GM18499 (cell line): ENCODE measurements at regions not wholly inside any gene's neighbourhood (a gene's known extent, or its start where the extent isn't known, plus 50 kb on each side); places are given as distances from the start of the nearest gene placed in this dataset.

ENCODE experiments used
- ATAC-seq: cut with Tn5 transposase; IDR thresholded peaks from one replicate; pipeline ENCODE4 v1.9.1; 2021; ENCODE audit warnings: moderate number of reproducible peaks; ENCODE audit not compliant: insufficient read depth, unreplicated experiment

GRCh38 chr3:66797889-66798560 lies 200.1 kb upstream of the KBTBD8 start:
- ATAC-seq = no peak

- ATAC-seq = no peak
Observed at GRCh38 chr3:66800941-66801545, 197.1 kb upstream of the KBTBD8 start.

GRCh38 chr3:66803206-66803605 lies 194.9 kb upstream of the KBTBD8 start:
- ATAC-seq = no peak

GRCh38 chr3:66803721-66804695 lies 194.1 kb upstream of the KBTBD8 start:
- ATAC-seq = no peak

GRCh38 chr3:66808891-66809594 lies 189.1 kb upstream of the KBTBD8 start:
- ATAC-seq = no peak

GRCh38 chr3:66809595-66809958 lies 188.5 kb upstream of the KBTBD8 start:
- ATAC-seq = no peak

- ATAC-seq = no peak
Observed at GRCh38 chr3:66812136-66812535, 186.0 kb upstream of the KBTBD8 start.

- ATAC-seq = no peak
Observed at GRCh38 chr3:66812741-66813140, 185.4 kb upstream of the KBTBD8 start.

GRCh38 chr3:66816090-66816761 lies 181.9 kb upstream of the KBTBD8 start:
- peak; percentile 80 for ATAC-seq

GRCh38 chr3:66817951-66818557 lies 180.1 kb upstream of the KBTBD8 start:
- no peak for ATAC-seq

- ATAC-seq = no peak
Observed at GRCh38 chr3:66819993-66820501, 178.1 kb upstream of the KBTBD8 start.

- peak; percentile 65 for ATAC-seq
Observed at GRCh38 chr3:66822186-66823008, 175.7 kb upstream of the KBTBD8 start.

GRCh38 chr3:66823009-66823397 lies 175.1 kb upstream of the KBTBD8 start:
- ATAC-seq = no peak

GRCh38 chr3:66823532-66823931 lies 174.6 kb upstream of the KBTBD8 start:
- no peak for ATAC-seq

GRCh38 chr3:66825375-66825774 lies 172.7 kb upstream of the KBTBD8 start:
- ATAC-seq = no peak

- ATAC-seq = no peak
Observed at GRCh38 chr3:66827726-66828125, 170.4 kb upstream of the KBTBD8 start.

GRCh38 chr3:66828303-66828702 lies 169.8 kb upstream of the KBTBD8 start:
- no peak for ATAC-seq

GRCh38 chr3:66830301-66830700 lies 167.8 kb upstream of the KBTBD8 start:
- ATAC-seq = no peak

GRCh38 chr3:66831931-66832330 lies 166.2 kb upstream of the KBTBD8 start:
- ATAC-seq = no peak
